ENCODE measurements at regions not wholly inside any gene's neighbourhood (a gene's known extent, or its start where the extent isn't known, plus 50 kb on each side); places are given as distances from the start of the nearest gene placed in this dataset.

DNA sequence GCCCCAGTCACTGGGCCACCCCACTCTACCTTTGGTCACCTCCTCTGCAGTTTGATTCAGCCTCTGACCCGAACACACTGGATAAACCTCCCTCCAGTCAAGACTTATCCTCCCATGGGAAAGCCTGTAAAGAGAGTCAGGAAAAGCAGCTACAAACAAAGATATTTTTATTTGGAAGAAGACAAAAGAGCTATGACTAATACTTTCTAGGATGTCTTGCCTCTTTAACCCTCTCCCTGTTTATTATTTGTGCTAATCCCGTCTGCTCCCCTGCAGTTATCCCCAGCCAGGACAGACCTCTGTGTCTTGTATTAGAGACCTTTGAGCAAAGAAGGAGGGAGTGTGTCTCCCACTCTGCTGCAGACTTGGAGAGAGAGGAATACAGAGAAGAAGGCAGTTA lies 178.3 kb downstream of the EFNB2 start:
- TF ChIP-seq EP300 (IDR thresholded peaks at IDR 0.05): no peak
- TF ChIP-seq, protein P1, sequence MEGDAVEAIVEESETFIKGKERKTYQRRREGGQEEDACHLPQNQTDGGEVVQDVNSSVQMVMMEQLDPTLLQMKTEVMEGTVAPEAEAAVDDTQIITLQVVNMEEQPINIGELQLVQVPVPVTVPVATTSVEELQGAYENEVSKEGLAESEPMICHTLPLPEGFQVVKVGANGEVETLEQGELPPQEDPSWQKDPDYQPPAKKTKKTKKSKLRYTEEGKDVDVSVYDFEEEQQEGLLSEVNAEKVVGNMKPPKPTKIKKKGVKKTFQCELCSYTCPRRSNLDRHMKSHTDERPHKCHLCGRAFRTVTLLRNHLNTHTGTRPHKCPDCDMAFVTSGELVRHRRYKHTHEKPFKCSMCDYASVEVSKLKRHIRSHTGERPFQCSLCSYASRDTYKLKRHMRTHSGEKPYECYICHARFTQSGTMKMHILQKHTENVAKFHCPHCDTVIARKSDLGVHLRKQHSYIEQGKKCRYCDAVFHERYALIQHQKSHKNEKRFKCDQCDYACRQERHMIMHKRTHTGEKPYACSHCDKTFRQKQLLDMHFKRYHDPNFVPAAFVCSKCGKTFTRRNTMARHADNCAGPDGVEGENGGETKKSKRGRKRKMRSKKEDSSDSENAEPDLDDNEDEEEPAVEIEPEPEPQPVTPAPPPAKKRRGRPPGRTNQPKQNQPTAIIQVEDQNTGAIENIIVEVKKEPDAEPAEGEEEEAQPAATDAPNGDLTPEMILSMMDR (IDR thresholded peaks at IDR 0.05): no peak
- TF ChIP-seq POLR2A (IDR thresholded peaks at IDR 0.05; ENCODE audit: low read depth): no peak
- no peak for TF ChIP-seq POLR2AphosphoS5 (IDR thresholded peaks at IDR 0.05)

Measured in esophagus muscularis mucosa (tissue), 4 donors.